SU-DHL-6 (cell line): ENCODE measurements at regions not wholly inside any gene's neighbourhood (a gene's known extent, or its start where the extent isn't known, plus 50 kb on each side); places are given as distances from the start of the nearest gene placed in this dataset.

Source experiments
- H2AFZ ChIP-seq: fragments of 200-600 bp; sonication (generic); 2 replicates; pipeline ENCODE4 v1.6.1; 2014; ENCODE audit warnings: low read depth, mild to moderate bottlenecking, moderate library complexity, mixed read lengths, antibody characterized with exemption, low read length; ENCODE audit not compliant: severe bottlenecking
- H3F3A ChIP-seq: fragments of 200-600 bp; shearing (Covaris generic); 2 replicates; pipeline ENCODE4 v1.6.0; 2016; ENCODE audit warnings: antibody characterized with exemption, mild to moderate bottlenecking; ENCODE audit not compliant: insufficient read depth
- H3K27ac ChIP-seq: fragments of 200-600 bp; sonication (generic); 2 replicates; pipeline ENCODE4 v1.5.1; 2016; ENCODE audit warnings: low read depth, mild to moderate bottlenecking, low read length, moderate library complexity, mixed read lengths
- H3K27me3 ChIP-seq: fragments of 200-600 bp; sonication (generic), shearing (Covaris generic); 2 replicates; pipeline ENCODE4 v1.6.0; 2014; ENCODE audit warnings: mild to moderate bottlenecking, low read length
- H3K36me3 ChIP-seq: fragments of 200-600 bp; sonication (generic); 2 replicates; pipeline ENCODE4 v1.6.1; 2014; ENCODE audit warnings: mild to moderate bottlenecking, low read length, mixed read lengths
- H3K4me2 ChIP-seq: fragments of 300-600, 200-600 bp; shearing (Covaris generic), sonication (generic); 2 replicates; pipeline ENCODE4 v1.6.0; 2014; ENCODE audit warnings: low read length, low read depth, mild to moderate bottlenecking; ENCODE audit not compliant: poor library complexity, severe bottlenecking
- H3K4me3 ChIP-seq: fragments of 200-600 bp; sonication (generic); 2 replicates; pipeline ENCODE4 v1.5.1; 2014; ENCODE audit warnings: antibody characterized with exemption, low read length, mild to moderate bottlenecking, mixed read lengths; ENCODE audit not compliant: insufficient read depth, poor library complexity, severe bottlenecking
- H3K79me2 ChIP-seq: fragments of 200-600 bp; sonication (generic); 2 replicates; pipeline ENCODE4 v1.6.1; 2014; ENCODE audit warnings: mild to moderate bottlenecking, low read length, moderate library complexity; ENCODE audit not compliant: insufficient read depth
- H3K9ac ChIP-seq: fragments of 200-600 bp; sonication (generic); 2 replicates; pipeline ENCODE4 v1.7.0; 2014; ENCODE audit warnings: mild to moderate bottlenecking, low read length
- H3K9me2 ChIP-seq: fragments of 200-600 bp; sonication (generic); replicated peaks from 2 replicates; pipeline ENCODE4 v1.6.1; 2014; ENCODE audit warnings: low read length; ENCODE audit not compliant: insufficient read depth
- H3K9me3 ChIP-seq: fragments of 200-600 bp; sonication (generic); 2 replicates; pipeline ENCODE4 v1.6.1; 2014; ENCODE audit warnings: low read length, mixed read lengths; ENCODE audit not compliant: insufficient read depth
- H4K20me1 ChIP-seq: fragments of 200-600 bp; sonication (generic); 2 replicates; pipeline ENCODE4 v1.6.1; 2014; ENCODE audit warnings: low read depth, mild to moderate bottlenecking, antibody characterized with exemption, low read length, moderate library complexity, mixed read lengths
- CTCF ChIP-seq: fragments of 200-600 bp; sonication (generic); IDR thresholded peaks from one replicate; pipeline ENCODE4 v1.5.1; 2017; ENCODE audit warnings: antibody characterized with exemption, mild to moderate bottlenecking, low read length, moderate library complexity; ENCODE audit not compliant: insufficient read depth, poor library complexity, severe bottlenecking
- EZH2phosphoT487 ChIP-seq: fragments of 200-600 bp; sonication (generic), shearing (Covaris generic); conservative IDR thresholded peaks from 2 replicates; pipeline ENCODE4 v1.6.1; 2018; ENCODE audit warnings: mild to moderate bottlenecking, antibody characterized with exemption, low read length, moderate library complexity, mixed read lengths

GRCh38 chr18:28854964-28855363 lies 678.0 kb upstream of the CDH2 start:
- no peak overlapping the region for H3K27ac ChIP-seq
- H2AFZ ChIP-seq = no peak overlapping the region
- no peaks in the 10 kb centered on the region for H3K9me3 ChIP-seq
- no peaks in the 10 kb centered on the region for H3K9me2 ChIP-seq
- H3K79me2 ChIP-seq = no peaks in the 10 kb centered on the region
- TF ChIP-seq CTCF (no peak), EZH2phosphoT487 (no peak)
- H3K4me3 ChIP-seq = no peak overlapping the region
- H3K36me3 ChIP-seq = no peaks in the 10 kb centered on the region
- H3F3A ChIP-seq = no peaks in the 10 kb centered on the region
- H3K27me3 ChIP-seq = no peaks in the 10 kb centered on the region
- H4K20me1 ChIP-seq = no peaks in the 10 kb centered on the region
- no peak overlapping the region for H3K4me2 ChIP-seq
- no peak overlapping the region for H3K9ac ChIP-seq

- Histone ChIP-seq H2AFZ (no peak overlapping the region), H3K9ac (no peak overlapping the region), H3K4me3 (no peak overlapping the region), H3K9me2 (no peaks in the 10 kb centered on the region), H3K4me2 (no peak overlapping the region), H3K9me3 (peaks cover 9% of the 10 kb centered on the region; the same call in 1 of the 2 replicates), H3K27me3 (no peaks in the 10 kb centered on the region), H3K36me3 (no peaks in the 10 kb centered on the region), H3K79me2 (no peaks in the 10 kb centered on the region), H4K20me1 (no peaks in the 10 kb centered on the region), H3K27ac (no peak overlapping the region), H3F3A (no peaks in the 10 kb centered on the region)
- no peak for TF ChIP-seq EZH2phosphoT487
- TF ChIP-seq CTCF = no peak
These were observed 670.0 kb upstream of the CDH2 start for GRCh38 chr18:28846958-28847357.

GRCh38 chr18:28837100-28837499 lies 660.2 kb upstream of the CDH2 start:
- H3K27ac ChIP-seq = no peak overlapping the region
- no peak overlapping the region for H3K4me3 ChIP-seq
- no peaks in the 10 kb centered on the region for H3F3A ChIP-seq
- TF ChIP-seq EZH2phosphoT487 (no peak), CTCF (no peak)
- no peaks in the 10 kb centered on the region for H3K79me2 ChIP-seq
- H3K9ac ChIP-seq = no peak overlapping the region
- H2AFZ ChIP-seq = no peak overlapping the region
- H3K27me3 ChIP-seq = no peaks in the 10 kb centered on the region
- no peaks in the 10 kb centered on the region for H4K20me1 ChIP-seq
- H3K36me3 ChIP-seq = no peaks in the 10 kb centered on the region
- no peaks in the 10 kb centered on the region for H3K9me2 ChIP-seq
- no peak overlapping the region for H3K4me2 ChIP-seq
- H3K9me3 ChIP-seq = no peaks in the 10 kb centered on the region

- Histone ChIP-seq H4K20me1 (no peaks in the 10 kb centered on the region), H2AFZ (no peak overlapping the region)
These were observed 658.0 kb upstream of the CDH2 start for GRCh38 chr18:28834889-28835288.

More at GRCh38 chr18:28834889-28835288, 658.0 kb upstream of the CDH2 start:
- Histone ChIP-seq H3K4me3 (no peak overlapping the region), H3K9me3 (no peaks in the 10 kb centered on the region), H3K9ac (no peak overlapping the region), H3K27ac (no peak overlapping the region), H3K9me2 (no peaks in the 10 kb centered on the region), H3K79me2 (no peaks in the 10 kb centered on the region), H3K36me3 (no peaks in the 10 kb centered on the region), H3K4me2 (no peak overlapping the region), H3K27me3 (no peaks in the 10 kb centered on the region), H3F3A (no peaks in the 10 kb centered on the region)
- no peak for TF ChIP-seq EZH2phosphoT487
- TF ChIP-seq CTCF = no peak
